NCI-H526 (cell line): ENCODE measurements at regions not wholly inside any gene's neighbourhood (a gene's known extent, or its start where the extent isn't known, plus 50 kb on each side); places are given as distances from the start of the nearest gene placed in this dataset.

Experiments
- DNase-seq, 2 experiments: peaks; one replicate each; lab custom pipeline; 2025; lab: John Stamatoyannopoulos, UW

GRCh38 chr11:92911478-92911877 lies 58.0 kb upstream of the MTNR1B start:
- no peak for DNase-seq

- DNase-seq = no peak
Measured at GRCh38 chr11:92915551-92915950, 53.9 kb upstream of the MTNR1B start.

- DNase-seq = no peak
Measured at GRCh38 chr11:92916299-92916698, 53.2 kb upstream of the MTNR1B start.

- DNase-seq = no peak
Measured at GRCh38 chr11:92917927-92918326, 51.5 kb upstream of the MTNR1B start.

GRCh38 chr11:92919048-92919447 lies 50.4 kb upstream of the MTNR1B start:
- no peak for DNase-seq
